Activated T-helper 1 cell treated with anti-CD3 and anti-CD28 coated beads, Interleukin-2, amount 50 U/mL, for 16 hours (primary cell): ENCODE measurements at regions not wholly inside any gene's neighbourhood (a gene's known extent, or its start where the extent isn't known, plus 50 kb on each side); places are given as distances from the start of the nearest gene placed in this dataset.
"Not testable (repeated sequence)": the region's sequence is repeated elsewhere in the genome, so short reads cannot be mapped to it uniquely, and the experiment has no call there.

Experiments used
- DNase-seq, 2 donors: peaks; one replicate each; pipeline ENCODE4 v3.0.0-alpha.2; 2020; ENCODE audit warnings: low read depth in 1 of 2, low spot score in 1 of 2

DNA sequence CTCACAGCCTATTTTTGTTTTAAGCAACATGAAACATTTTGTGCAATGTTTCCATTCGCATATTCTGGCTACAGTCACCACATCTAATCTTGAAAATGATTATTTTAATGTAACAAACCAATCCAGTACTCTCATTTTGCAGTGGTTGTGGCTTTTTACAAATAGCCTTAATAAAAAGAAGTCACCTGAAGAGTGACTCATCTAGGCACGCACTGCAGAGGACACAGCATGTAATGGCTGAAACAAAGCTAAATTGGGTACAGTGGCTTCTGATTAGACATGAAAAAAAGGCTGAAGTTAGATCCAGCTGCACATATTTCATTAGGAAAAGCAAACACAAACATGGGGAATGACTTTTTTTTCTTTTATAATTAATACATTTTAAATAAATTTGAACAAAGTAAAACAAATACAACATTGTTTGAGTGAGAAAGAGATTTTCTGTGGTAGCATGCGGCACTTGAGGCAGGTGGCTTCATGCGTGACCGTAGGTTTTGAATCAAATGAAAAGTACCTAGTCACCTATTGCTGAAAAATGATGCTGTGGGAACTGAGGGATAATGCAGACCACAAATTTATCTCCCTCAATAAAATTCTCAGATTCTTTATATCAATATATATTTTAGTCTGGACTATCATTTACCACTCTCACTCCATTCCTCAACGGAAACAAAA, 240.8 kb upstream of the DDX53 start:
- DNase-seq = no peak

DNA sequence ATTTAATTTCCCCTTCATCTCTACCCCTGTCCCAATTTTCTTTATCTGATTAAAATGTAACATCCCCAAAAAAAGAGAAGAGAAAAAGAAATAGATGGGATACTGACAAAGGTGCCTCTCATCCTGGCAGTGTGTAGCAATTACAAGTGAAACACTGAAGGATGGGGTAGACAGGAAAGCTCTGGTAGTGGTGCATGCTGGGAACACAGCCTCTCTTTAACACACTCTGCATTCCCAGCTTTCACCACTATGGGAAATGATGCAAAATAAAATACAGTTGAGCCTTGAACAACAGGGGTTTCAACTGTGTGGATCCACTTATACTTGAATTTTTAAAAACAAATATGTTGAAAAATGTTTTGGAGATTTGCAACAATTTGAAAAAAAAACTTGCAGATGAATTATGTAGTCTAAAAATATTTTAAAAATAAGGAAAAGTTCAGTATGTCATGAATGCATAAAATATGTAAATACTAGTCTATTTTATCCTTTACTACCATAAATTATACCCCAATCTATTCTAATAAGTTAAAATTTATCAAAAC, 239.2 kb upstream of the DDX53 start:
- no peak for DNase-seq

DNA sequence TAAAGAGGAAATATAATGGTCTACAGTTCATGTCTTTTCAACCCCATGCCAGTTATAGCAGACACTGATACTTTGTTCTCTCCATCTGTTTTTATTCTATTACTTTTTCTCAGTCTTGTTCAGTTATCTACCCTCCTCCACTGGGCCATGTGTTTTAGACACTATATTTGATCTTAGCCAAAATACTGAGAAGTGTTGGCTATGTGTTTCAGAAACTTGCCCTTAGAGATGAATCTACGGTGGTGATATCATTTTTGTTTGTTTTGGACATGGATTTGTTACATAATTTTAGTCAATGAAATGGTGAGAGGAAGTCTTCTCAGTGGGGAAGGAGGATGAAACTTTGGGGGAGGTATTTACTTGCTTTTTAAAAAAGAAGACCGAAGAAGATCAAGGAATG, 211.5 kb upstream of the DDX53 start:
- DNase-seq = no peak

DNA sequence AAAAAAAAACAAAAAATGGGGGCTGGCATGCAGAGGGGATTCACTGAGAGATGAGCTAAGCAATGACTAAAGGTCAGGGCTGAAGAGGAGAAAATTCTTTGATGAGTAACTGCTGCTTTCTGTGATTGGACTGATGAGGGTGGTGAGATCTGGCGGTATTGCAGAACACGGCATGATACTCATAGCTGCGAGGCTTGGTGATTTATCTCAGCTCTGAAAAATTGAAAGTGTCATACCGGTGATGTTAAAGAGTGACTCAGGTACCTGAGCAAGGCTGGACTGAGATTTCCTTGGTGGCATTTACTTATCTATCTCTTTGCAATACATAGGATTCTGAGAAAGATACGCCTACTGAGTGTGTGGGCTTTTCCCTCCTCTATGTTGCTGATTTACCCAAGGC, 204.1 kb upstream of the DDX53 start:
- DNase-seq = no peak

DNA sequence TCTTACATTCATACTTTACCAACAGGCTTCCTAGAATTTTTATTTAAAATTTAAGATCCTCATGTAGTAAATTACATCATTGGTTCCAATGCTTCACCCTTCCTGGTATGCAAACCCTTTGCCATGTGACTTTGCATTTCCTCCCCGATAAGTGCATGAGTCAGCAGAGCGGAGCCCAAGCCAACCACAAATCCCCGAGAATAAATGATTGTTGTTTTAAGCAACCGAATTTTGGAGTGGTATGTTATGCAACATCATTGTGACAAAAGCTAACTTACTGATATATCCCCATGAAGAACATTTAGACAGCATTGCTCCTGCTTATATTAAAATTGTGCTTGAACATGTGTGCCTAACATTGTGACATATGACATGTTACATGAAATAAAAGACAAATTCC, 199.4 kb upstream of the DDX53 start:
- DNase-seq = no peak

DNA sequence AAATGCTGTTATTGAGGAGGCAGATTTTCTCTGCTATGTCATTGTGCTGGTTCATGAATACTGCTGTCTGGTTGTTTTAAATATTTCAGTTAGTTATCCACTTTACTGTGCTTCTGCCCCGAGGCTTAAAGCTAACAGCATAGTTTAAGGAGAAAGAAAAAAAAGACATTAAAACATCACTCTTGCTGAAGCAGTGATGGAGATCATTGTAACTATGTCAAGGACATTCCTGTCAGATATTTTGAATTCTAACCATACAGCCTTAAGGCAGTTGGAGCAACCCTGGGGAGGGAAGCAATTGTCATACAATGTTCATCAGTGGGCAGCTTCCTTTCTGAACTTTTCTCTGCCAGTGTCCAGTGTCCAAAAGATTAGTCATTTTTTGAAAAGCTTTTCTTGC, 199.0 kb upstream of the DDX53 start:
- no peak for DNase-seq

DNA sequence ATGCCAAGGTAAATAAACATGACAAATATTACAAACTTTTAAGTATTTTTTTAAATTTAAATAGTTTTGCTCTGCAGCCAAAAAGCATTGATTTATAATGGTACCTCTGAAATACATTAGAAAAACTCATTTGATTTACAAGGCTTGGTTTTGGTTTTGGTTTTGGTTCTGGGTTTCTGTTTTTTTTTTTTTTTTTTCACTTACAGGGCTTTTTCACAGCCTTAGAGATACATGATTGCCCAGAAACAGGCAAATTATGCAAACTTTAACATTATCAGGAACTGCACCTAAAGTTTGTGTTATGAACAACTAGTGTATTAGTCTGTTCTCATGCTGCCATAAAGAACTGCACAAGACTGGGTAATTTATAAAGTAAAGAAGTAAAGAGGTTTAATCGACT, 196.4 kb upstream of the DDX53 start:
- no peak for DNase-seq

DNA sequence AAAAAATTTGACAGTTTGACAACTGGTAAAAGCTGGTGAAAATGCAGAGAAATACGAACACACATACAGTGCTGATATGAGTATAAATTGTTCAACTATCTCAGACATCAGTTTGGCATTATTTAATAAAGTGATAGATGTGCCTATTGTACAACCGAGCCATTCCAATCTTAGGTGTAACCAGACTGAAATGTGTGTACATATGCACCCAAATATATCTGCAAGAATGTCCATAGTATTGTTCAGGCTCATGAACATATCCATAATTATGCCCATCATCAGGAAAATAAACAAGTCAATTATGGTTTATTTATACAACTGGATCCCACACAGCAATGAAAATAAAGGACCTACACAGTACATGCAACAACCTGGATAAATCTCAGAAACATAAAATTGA, 188.9 kb upstream of the DDX53 start:
- no peak for DNase-seq

DNA sequence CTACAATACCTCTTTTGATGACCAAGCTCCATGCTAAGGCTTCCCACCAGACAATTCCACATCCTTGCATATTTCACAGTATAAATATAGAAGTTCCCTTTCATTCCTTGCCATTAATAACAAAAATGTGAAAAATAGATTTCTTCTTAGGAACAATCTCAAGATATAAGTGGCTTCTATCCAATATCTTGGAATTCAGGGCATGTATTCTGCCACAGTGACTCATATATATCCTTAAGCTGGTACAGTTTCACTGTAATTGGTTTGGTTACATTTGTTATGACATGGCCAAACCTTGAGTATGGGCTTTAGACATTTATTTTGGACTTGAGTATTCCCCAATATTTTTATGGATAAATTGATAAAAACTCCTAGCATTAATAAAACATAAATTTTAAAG, 181.7 kb upstream of the DDX53 start:
- no peak for DNase-seq

DNA sequence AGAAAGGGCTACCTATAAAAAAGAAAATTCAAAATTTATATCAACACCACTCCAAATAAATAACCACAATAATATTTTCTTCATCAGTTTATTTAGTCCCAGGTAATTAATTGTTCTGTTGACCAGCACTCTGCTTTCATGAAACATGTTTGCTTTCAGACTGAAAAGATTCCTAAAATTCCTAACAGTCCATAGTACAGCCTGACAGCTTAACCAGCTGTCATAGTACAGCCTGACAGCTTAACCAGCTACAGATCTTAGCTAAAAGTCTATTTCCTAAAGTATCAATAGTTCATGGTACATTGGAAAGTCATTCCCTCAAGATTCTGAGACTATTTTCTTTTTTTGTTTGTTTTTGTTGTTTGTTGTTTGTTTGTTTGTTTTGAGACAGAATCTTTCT, 144.1 kb upstream of the DDX53 start:
- no peak for DNase-seq

DNA sequence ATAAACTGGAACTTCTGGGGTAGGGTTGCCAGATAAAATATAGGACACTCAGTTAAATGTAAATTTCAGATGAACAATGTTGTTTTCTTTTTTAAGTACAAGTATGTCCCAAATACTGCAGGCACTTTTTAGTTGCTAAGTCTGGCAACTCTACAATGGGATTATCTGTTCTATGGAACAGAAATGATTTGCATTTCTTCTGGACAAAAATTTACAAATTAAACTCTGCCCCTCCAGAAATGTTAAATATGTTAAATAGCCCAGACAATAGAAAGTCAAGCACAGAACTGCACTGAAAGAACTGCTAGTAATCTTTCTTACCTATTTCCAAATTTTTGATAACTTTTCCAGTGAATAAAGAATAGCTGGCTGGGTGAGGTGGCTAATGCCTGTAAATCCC, 140.1 kb upstream of the DDX53 start:
- DNase-seq = no peak

DNA sequence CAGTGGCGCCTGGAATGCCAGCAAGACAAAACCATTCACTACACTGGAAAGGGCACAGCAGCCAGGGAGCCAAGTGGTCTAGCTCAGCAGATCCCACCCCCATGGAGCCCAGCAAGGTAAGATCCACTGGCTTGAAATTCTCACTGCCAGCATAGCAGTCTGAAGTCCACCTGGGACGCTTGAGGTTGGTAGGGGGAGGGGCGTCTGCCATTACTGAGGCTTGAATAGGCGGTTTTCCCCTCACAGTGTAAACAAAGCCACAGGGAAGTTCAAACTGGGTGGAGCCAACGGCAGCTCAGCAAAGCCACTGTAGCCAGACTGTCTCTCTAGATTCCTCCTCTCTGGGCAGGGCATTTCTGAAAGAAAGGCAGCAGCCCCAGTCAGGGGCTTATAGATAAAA, 133.0 kb upstream of the DDX53 start:
- DNase-seq = not testable (repeated sequence)

DNA sequence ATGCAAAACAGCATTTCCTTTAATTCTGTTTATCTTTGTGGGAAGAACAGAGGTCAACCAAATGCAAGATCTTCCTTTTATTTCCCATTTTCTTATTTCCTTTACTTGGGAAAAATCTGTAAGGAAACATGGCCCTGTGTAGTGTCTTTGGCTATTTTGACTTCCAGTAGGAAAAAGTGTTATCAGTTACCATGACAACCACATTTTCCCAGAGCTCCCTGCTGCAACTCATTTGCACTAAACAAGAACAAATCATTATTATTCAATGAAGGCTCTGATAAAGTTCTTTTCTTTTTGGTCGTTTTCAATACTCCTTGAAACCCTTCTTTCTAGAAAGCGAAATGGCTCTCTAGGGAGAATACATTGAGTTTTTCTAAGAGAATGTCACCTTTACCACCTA, 117.2 kb upstream of the DDX53 start:
- DNase-seq = no peak

DNA sequence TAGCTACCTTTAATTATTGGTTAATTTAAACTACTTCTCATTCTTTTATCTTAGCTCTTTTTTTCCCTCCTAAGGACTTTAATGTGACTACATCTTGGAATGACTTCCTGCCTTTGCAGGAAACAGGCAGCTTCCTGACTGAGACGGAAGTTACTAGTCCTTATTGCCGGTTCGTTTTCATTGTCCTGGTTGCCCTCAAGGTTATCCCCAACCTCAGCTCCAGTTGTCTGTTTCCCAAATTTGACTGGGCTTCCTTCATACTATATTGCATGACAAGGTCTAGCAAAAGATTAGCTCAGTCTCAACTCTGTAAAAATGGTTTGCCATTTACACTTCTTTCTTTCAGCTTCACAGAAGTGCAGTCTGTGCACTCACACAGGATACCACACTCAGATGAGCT, 109.9 kb upstream of the DDX53 start:
- no peak for DNase-seq

DNA sequence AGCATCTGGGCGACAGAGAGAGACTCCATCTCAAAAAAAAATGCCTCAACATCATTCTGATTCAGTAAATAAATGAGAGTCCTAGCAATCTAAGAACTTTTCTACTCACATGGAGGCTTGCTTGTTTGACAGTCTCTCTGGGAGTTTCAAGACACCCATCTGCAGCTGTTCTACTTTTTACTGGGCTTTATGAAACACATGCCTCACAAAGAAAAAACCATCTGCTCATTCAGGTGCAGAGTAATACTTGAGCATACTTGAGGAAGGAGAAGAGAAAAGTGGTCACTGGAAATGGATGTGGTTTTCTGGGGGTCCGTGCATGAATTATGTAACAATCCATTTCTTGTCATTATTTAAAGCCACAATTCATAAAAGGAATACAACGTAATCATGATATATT, 87.1 kb upstream of the DDX53 start:
- no peak for DNase-seq

DNA sequence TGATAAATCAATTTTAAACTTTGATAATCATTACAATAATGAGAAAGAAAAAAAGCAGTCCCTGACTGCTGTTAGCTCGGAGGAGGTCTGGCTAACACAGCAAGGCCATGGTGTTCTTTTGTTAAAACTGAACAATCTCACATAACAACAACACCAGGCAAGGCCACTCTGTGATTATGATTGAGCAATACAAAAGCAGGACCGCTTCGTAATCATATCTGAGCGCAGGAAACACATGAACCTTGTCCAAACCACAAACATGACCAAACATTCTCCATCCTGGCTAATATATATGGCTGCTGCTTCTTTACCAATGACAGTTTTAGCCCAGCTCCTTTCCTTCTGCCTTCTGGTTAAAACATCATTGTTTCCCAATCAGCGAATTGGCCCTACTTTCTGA, 76.8 kb upstream of the DDX53 start:
- DNase-seq = no peak

DNA sequence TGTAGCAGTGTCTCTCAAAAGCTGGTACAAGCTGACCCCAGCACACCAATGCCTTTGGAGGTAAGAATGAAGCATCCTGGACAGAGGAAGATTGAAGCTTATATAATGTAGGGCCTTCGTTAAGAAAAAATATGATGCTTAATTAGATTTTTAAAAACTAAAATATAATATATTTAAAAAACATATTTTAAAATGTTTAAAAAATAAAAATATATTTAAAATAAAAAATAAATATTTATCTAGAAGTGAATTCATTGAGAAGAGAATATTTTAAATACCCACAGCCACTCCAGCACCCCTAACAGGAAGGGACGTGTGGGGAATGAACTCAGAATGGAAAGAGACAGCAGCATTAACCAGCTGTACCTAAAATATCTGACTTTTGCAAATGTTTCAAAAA, 65.1 kb upstream of the DDX53 start:
- no peak for DNase-seq

DNA sequence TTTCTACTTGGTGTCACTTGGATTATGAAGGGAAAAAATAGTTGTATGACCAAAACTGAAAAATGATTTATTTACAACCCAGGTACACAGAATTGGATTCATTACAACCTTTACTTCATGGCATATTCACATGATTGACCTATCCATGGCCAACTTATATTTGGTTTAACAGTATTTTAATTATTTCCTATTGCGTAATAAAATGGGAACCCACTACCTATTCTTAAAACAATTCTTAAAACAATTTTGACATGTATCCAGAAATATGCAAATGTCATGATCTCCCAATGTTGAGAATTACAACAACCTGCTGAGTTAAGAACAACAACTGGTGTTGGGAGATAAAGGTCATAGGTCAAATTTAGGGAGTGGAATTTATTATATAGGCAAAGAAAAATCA, 54.8 kb upstream of the DDX53 start:
- no peak for DNase-seq
